ENCODE measurements at regions not wholly inside any gene's neighbourhood (a gene's known extent, or its start where the extent isn't known, plus 50 kb on each side); places are given as distances from the start of the nearest gene placed in this dataset.

DNA sequence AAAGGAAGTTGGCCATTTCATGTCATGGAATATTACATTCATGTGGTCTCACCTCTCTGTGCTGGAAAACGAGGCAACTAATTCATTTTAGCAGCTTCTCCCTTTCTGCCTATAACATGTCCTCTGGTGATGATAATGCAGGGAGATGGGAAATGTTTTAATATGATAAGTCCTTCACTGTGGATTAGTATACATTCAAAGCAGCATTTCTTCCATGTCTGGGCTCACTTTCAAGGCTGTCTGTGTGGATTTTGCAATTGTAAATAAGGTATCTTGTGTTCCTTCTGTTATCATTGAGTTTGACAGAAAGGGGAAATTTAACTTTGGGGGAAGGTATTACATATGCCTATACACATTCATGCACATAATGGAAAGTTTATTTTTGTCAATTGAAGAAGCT is 374.7 kb upstream of the DAB1 start:
- H3K27me3 ChIP-seq (ENCODE audit: insufficient read depth, low read length, poor library complexity): no peaks in the 10 kb centered on the region
- TF ChIP-seq EZH2 (IDR thresholded peaks at IDR 0.05; ENCODE audit: borderline replicate concordance, low read depth, low read length, severe bottlenecking) (no peak), CTCF (IDR thresholded peaks at IDR 0.05; ENCODE audit: borderline replicate concordance, extremely low read depth, low read length, poor library complexity, severe bottlenecking) (no peak)
- H3K4me1 ChIP-seq (ENCODE audit: insufficient read depth, low read length): no peaks in the 10 kb centered on the region
- H4K20me1 ChIP-seq (ENCODE audit: insufficient read depth, low read length): no peaks in the 10 kb centered on the region
- no peak overlapping the region for H3K9ac ChIP-seq (ENCODE audit: low read depth, low read length)
- no peak overlapping the region for H3K4me2 ChIP-seq (ENCODE audit: insufficient read depth, low read length)
- no peak for DNase-seq
- no peak overlapping the region for H2AFZ ChIP-seq (ENCODE audit: low read depth, low read length)
- H3K4me3 ChIP-seq (ENCODE audit: low read depth in 1 of 2, low read length in 2 of 2): no peak overlapping the region
- ATAC-seq (ENCODE audit: insufficient read depth, low read depth): no peak
- no peaks in the 10 kb centered on the region for H3K36me3 ChIP-seq (ENCODE audit: insufficient read depth, low read length)
- H3K27ac ChIP-seq (ENCODE audit: low read length): no peak overlapping the region
- no peaks in the 10 kb centered on the region for H3K79me2 ChIP-seq (ENCODE audit: insufficient read depth, low read length)
- H3K9me3 ChIP-seq (ENCODE audit: insufficient read depth, low read length, severe bottlenecking): no peaks in the 10 kb centered on the region

GRCh38 chr1:57797084-57797483 is 373.2 kb upstream of the DAB1 start:
- no peak overlapping the region for H2AFZ ChIP-seq (ENCODE audit: low read depth, low read length)
- no peaks in the 10 kb centered on the region for H3K79me2 ChIP-seq (ENCODE audit: insufficient read depth, low read length)
- DNase-seq: no peak

GRCh38 chr1:57796616-57797015 is 372.8 kb upstream of the DAB1 start:
- no peaks in the 10 kb centered on the region for H3K79me2 ChIP-seq (ENCODE audit: insufficient read depth, low read length)
- H3K36me3 ChIP-seq (ENCODE audit: insufficient read depth, low read length): no peaks in the 10 kb centered on the region
- no peak for DNase-seq

More at GRCh38 chr1:57797084-57797483, 373.2 kb upstream of the DAB1 start:
- ATAC-seq (ENCODE audit: insufficient read depth, low read depth): no peak
- Histone ChIP-seq H4K20me1 (ENCODE audit: insufficient read depth, low read length) (no peaks in the 10 kb centered on the region), H3K4me1 (ENCODE audit: insufficient read depth, low read length) (no peaks in the 10 kb centered on the region), H3K27ac (ENCODE audit: low read length) (no peak overlapping the region), H3K9me3 (ENCODE audit: insufficient read depth, low read length, severe bottlenecking) (no peaks in the 10 kb centered on the region), H3K27me3 (ENCODE audit: insufficient read depth, low read length, poor library complexity) (no peaks in the 10 kb centered on the region), H3K9ac (ENCODE audit: low read depth, low read length) (no peak overlapping the region), H3K36me3 (ENCODE audit: insufficient read depth, low read length) (no peaks in the 10 kb centered on the region), H3K4me2 (ENCODE audit: insufficient read depth, low read length) (no peak overlapping the region), H3K4me3 (ENCODE audit: low read depth in 1 of 2, low read length in 2 of 2) (no peak overlapping the region)
- TF ChIP-seq CTCF (IDR thresholded peaks at IDR 0.05; ENCODE audit: borderline replicate concordance, extremely low read depth, low read length, poor library complexity, severe bottlenecking): no peak

More at GRCh38 chr1:57796616-57797015, 372.8 kb upstream of the DAB1 start:
- H3K4me2 ChIP-seq (ENCODE audit: insufficient read depth, low read length): no peak overlapping the region
- no peaks in the 10 kb centered on the region for H3K27me3 ChIP-seq (ENCODE audit: insufficient read depth, low read length, poor library complexity)
- no peak overlapping the region for H2AFZ ChIP-seq (ENCODE audit: low read depth, low read length)
- TF ChIP-seq EZH2 (IDR thresholded peaks at IDR 0.05; ENCODE audit: borderline replicate concordance, low read depth, low read length, severe bottlenecking) (no peak), CTCF (IDR thresholded peaks at IDR 0.05; ENCODE audit: borderline replicate concordance, extremely low read depth, low read length, poor library complexity, severe bottlenecking) (no peak)
- no peaks in the 10 kb centered on the region for H4K20me1 ChIP-seq (ENCODE audit: insufficient read depth, low read length)
- ATAC-seq (ENCODE audit: insufficient read depth, low read depth): no peak
- H3K4me1 ChIP-seq (ENCODE audit: insufficient read depth, low read length): no peaks in the 10 kb centered on the region
- no peak overlapping the region for H3K27ac ChIP-seq (ENCODE audit: low read length)
- H3K4me3 ChIP-seq (ENCODE audit: low read depth in 1 of 2, low read length in 2 of 2): no peak overlapping the region
- no peak overlapping the region for H3K9ac ChIP-seq (ENCODE audit: low read depth, low read length)
- no peaks in the 10 kb centered on the region for H3K9me3 ChIP-seq (ENCODE audit: insufficient read depth, low read length, severe bottlenecking)

Data from DND-41 (cell line).